H1 (cell line): ENCODE measurements at regions not wholly inside any gene's neighbourhood (a gene's known extent, or its start where the extent isn't known, plus 50 kb on each side); places are given as distances from the start of the nearest gene placed in this dataset.

Experiments used
- ASH2L ChIP-seq: fragments of 200-600, 300-600 bp; sonication (generic); IDR thresholded peaks from one replicate; pipeline ENCODE4 v1.7.1; 2017; ENCODE audit warnings: low read length
- CBX5 ChIP-seq: fragments of 300-800, 300-1000 bp; sonication (generic); IDR thresholded peaks from 2 replicates; pipeline ENCODE4 v1.7.1; 2016; ENCODE audit warnings: antibody characterized with exemption, low read length, low read depth
- FOSL1 ChIP-seq: IDR thresholded peaks from 2 replicates; pipeline ENCODE4 v1.6.1; 2011; ENCODE audit warnings: mild to moderate bottlenecking, low read depth, low read length, moderate library complexity; ENCODE audit not compliant: insufficient read depth
- GABPA ChIP-seq: IDR thresholded peaks from 2 replicates; pipeline ENCODE4 v1.6.1; 2011; ENCODE audit warnings: mild to moderate bottlenecking, low read length, moderate library complexity, borderline replicate concordance; ENCODE audit not compliant: insufficient read depth
- HDAC6 ChIP-seq: IDR thresholded peaks from one replicate; pipeline ENCODE4 v1.7.1; 2012; ENCODE audit warnings: low read depth, mild to moderate bottlenecking, inconsistent platforms, low read length, moderate library complexity
- RBBP5 ChIP-seq: IDR thresholded peaks from 2 replicates; pipeline ENCODE4 v1.7.1; 2012; ENCODE audit warnings: low read depth, mild to moderate bottlenecking, inconsistent platforms, low read length, moderate library complexity, borderline replicate concordance
- RNF2 ChIP-seq: fragments of 200-900, 300-1000 bp; sonication (generic); IDR thresholded peaks from 2 replicates; pipeline ENCODE4 v1.7.1; 2016; ENCODE audit warnings: borderline replicate concordance, low read depth, mild to moderate bottlenecking, antibody characterized with exemption, low read length; ENCODE audit not compliant: poor library complexity, severe bottlenecking; ENCODE audit errors: missing control alignments
- SAP30 ChIP-seq: fragments of 300-600 bp; sonication (generic); IDR thresholded peaks from 2 replicates; pipeline ENCODE4 v1.7.1; 2012; ENCODE audit warnings: low read length, moderate library complexity, mild to moderate bottlenecking, inconsistent platforms; ENCODE audit not compliant: insufficient read depth, insufficient replicate concordance
- SRF ChIP-seq: IDR thresholded peaks from 2 replicates; pipeline ENCODE4 v1.6.1; 2011; ENCODE audit warnings: mild to moderate bottlenecking, low read depth, low read length, moderate library complexity
- TF ChIP-seq, protein P1 (sequence below): IDR thresholded peaks from 2 replicates; pipeline ENCODE4 v1.6.1; 2012; ENCODE audit warnings: inconsistent platforms
- TF ChIP-seq, protein P2 (sequence below), 3 experiments: IDR thresholded peaks; 1 replicate in 2 of 3; 2 replicates in 1 of 3; pipeline versions ENCODE4 v1.5.1 to v1.6.1; 2011; ENCODE audit warnings: low read length in 3 of 3, mild to moderate bottlenecking in 3 of 3, inconsistent platforms in 2 of 3, low read depth in 1 of 3, moderate library complexity in 1 of 3; ENCODE audit not compliant: insufficient read depth in 1 of 3; ENCODE audit errors: control extremely low read depth in 1 of 3

DNA sequence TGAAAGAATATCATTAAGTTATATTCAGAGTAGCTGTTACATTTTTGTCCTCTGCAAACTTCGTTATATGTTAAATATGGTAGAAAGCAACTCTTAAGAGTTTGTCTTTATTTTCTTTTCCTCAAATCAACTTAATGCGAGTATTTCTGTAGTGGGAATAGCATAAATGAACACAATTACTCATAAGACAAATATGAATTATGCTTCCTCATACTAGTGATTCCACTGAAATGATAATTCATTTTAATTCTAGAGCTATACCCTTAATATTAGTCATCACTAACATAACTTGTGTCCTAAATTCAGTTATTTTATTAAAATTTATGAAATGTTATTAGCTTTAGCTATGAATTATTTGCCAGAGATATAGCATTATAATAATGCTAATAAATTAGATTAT, 820.6 kb upstream of the KCND2 start:
- no peak for TF ChIP-seq CBX5
- TF ChIP-seq SAP30, result no peak
- TF ChIP-seq, protein P1, sequence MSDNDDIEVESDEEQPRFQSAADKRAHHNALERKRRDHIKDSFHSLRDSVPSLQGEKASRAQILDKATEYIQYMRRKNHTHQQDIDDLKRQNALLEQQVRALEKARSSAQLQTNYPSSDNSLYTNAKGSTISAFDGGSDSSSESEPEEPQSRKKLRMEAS, result no peak
- TF ChIP-seq, protein P2, sequence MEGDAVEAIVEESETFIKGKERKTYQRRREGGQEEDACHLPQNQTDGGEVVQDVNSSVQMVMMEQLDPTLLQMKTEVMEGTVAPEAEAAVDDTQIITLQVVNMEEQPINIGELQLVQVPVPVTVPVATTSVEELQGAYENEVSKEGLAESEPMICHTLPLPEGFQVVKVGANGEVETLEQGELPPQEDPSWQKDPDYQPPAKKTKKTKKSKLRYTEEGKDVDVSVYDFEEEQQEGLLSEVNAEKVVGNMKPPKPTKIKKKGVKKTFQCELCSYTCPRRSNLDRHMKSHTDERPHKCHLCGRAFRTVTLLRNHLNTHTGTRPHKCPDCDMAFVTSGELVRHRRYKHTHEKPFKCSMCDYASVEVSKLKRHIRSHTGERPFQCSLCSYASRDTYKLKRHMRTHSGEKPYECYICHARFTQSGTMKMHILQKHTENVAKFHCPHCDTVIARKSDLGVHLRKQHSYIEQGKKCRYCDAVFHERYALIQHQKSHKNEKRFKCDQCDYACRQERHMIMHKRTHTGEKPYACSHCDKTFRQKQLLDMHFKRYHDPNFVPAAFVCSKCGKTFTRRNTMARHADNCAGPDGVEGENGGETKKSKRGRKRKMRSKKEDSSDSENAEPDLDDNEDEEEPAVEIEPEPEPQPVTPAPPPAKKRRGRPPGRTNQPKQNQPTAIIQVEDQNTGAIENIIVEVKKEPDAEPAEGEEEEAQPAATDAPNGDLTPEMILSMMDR (IDR thresholded peaks at IDR 0.05; ENCODE audit: control extremely low read depth in 1 of 3, insufficient read depth in 1 of 3, low read depth in 1 of 3, low read length in 3 of 3), result no peak
- TF ChIP-seq RNF2, result no peak
- TF ChIP-seq GABPA, result no peak
- TF ChIP-seq HDAC6, result no peak
- no peak for TF ChIP-seq FOSL1
- TF ChIP-seq RBBP5, result no peak
- no peak for TF ChIP-seq SRF
- TF ChIP-seq ASH2L, result no peak
